Upper lobe of left lung (tissue), 6 donors: ENCODE measurements at regions not wholly inside any gene's neighbourhood (a gene's known extent, or its start where the extent isn't known, plus 50 kb on each side); places are given as distances from the start of the nearest gene placed in this dataset.

Experiments used
- ATAC-seq, 2 donors: fragments of 200-7000 bp; cut with Tn5 transposase; one replicate each; pipeline ENCODE4 v1.9.1; 2022; ENCODE audit warnings: mild to moderate bottlenecking in 2 of 2, moderate library complexity in 2 of 2; ENCODE audit not compliant: low FRiP score in 2 of 2
- DNase-seq, 2 donors: peaks; one replicate each; pipeline ENCODE4 v3.0.0-alpha.2; 2019 to 2020
- H3K27ac ChIP-seq, 4 donors: fragments of 200-600 bp; sonication (generic); one replicate each; pipeline ENCODE4 v1.5.1; 2016 to 2019
- H3K27me3 ChIP-seq, 4 donors: fragments of 200-600 bp; sonication (generic); one replicate each; pipeline ENCODE4 v1.5.1; 2017 to 2019
- H3K36me3 ChIP-seq, 4 donors: fragments of 200-600 bp; sonication (generic); one replicate each; pipeline ENCODE4 v1.5.1; 2016 to 2019
- H3K4me1 ChIP-seq, 4 donors: fragments of 200-600 bp; sonication (generic); one replicate each; pipeline ENCODE4 v1.5.1; 2018 to 2019
- H3K4me3 ChIP-seq, 4 donors: fragments of 200-600 bp; sonication (generic); one replicate each; pipeline ENCODE4 v1.5.1; 2017 to 2019; ENCODE audit warnings: mild to moderate bottlenecking in 2 of 4, moderate library complexity in 1 of 4
- H3K9me3 ChIP-seq, 4 donors: fragments of 200-600 bp; sonication (generic); one replicate each; pipeline ENCODE4 v1.5.1; 2018 to 2019
- EP300 ChIP-seq, 4 donors: sonication (generic); formaldehyde crosslinking; IDR thresholded peaks; one replicate each; pipeline ENCODE4 v1.5.1; 2017; ENCODE audit warnings: antibody characterized with exemption in 4 of 4, control low read depth in 2 of 4
- POLR2A ChIP-seq, 4 donors: fragments of 450-650 bp; IDR thresholded peaks; one replicate each; pipeline ENCODE4 v1.5.1; 2016 to 2017; ENCODE audit warnings: antibody characterized with exemption in 4 of 4, mild to moderate bottlenecking in 2 of 4
- POLR2AphosphoS5 ChIP-seq, 2 donors: sonication (generic); formaldehyde crosslinking; IDR thresholded peaks; one replicate each; pipeline ENCODE4 v1.5.1; 2017; ENCODE audit warnings: antibody characterized with exemption in 2 of 2
- WGBS, 2 donors: methylation state at CpG; one replicate each; pipeline ENCODE4 v1.1.5; 2017 to 2018; 5-methylcytosine and 5-hydroxymethylcytosine counted together
- TF ChIP-seq, protein P1 (sequence below), 6 experiments: fragments of 450-650 bp in 4 of 6; fragments of 200-600 bp in 2 of 6; sonication (generic) in 2 of 6; IDR thresholded peaks; one replicate each; pipeline ENCODE4 v1.5.1; 2016 to 2019; ENCODE audit warnings: antibody characterized with exemption in 6 of 6
- donor health status: DM: no; HTN: no; CAD: no; lungs with moderate emphysema.
- donor health status: DM: no; HTN: yes; CAD: no; lungs with severe emphysema.

GRCh38 chr16:62562121-62562520 lies 525.9 kb upstream of the CDH8 start:
- H3K27me3 ChIP-seq = no peaks in the 10 kb centered on the region
- no peaks in the 10 kb centered on the region for H3K4me1 ChIP-seq
- H3K36me3 ChIP-seq = no peaks in the 10 kb centered on the region
- no peaks in the 10 kb centered on the region for H3K9me3 ChIP-seq
- H3K4me3 ChIP-seq = no peak overlapping the region
- no peak overlapping the region for H3K27ac ChIP-seq
- TF ChIP-seq POLR2AphosphoS5 (IDR thresholded peaks at IDR 0.05) (no peak), POLR2A (IDR thresholded peaks at IDR 0.05) (no peak), EP300 (IDR thresholded peaks at IDR 0.05) (no peak)
- TF ChIP-seq, protein P1, sequence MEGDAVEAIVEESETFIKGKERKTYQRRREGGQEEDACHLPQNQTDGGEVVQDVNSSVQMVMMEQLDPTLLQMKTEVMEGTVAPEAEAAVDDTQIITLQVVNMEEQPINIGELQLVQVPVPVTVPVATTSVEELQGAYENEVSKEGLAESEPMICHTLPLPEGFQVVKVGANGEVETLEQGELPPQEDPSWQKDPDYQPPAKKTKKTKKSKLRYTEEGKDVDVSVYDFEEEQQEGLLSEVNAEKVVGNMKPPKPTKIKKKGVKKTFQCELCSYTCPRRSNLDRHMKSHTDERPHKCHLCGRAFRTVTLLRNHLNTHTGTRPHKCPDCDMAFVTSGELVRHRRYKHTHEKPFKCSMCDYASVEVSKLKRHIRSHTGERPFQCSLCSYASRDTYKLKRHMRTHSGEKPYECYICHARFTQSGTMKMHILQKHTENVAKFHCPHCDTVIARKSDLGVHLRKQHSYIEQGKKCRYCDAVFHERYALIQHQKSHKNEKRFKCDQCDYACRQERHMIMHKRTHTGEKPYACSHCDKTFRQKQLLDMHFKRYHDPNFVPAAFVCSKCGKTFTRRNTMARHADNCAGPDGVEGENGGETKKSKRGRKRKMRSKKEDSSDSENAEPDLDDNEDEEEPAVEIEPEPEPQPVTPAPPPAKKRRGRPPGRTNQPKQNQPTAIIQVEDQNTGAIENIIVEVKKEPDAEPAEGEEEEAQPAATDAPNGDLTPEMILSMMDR (IDR thresholded peaks at IDR 0.05) = no peak
- ATAC-seq = no peak
- no peak for DNase-seq

DNA sequence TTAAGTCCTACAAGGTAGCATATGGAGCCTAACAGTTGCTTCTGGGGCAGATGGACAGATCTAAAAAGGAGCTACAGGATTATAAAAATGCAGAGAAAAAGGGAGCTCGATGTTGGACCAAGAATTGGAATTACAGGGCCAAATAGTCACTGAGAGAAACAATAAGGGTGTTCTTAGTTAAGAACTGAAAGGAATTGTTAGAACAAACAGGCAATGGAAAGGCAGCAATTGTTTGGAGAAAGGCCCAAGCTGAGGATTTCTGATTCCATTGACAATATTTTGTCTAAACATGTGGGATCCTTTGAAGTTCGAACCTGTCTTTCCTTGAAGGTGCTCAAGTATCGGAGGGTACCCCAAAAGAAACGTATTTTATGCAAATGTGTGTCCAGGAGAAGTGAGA lies 513.6 kb upstream of the CDH8 start:
- ATAC-seq = no peak
- no peak overlapping the region for H3K27ac ChIP-seq
- H3K9me3 ChIP-seq = no peaks in the 10 kb centered on the region
- WGBS, 2 donors = 70 to 78% methylated on average over 4 of the region's 4 CpGs
- DNase-seq = no peak
- H3K4me1 ChIP-seq = no peaks in the 10 kb centered on the region
- H3K27me3 ChIP-seq = no peaks in the 10 kb centered on the region
- no peaks in the 10 kb centered on the region for H3K36me3 ChIP-seq
- TF ChIP-seq POLR2AphosphoS5 (IDR thresholded peaks at IDR 0.05) = no peak
- TF ChIP-seq, protein P1 (IDR thresholded peaks at IDR 0.05) = no peak
- H3K4me3 ChIP-seq = no peak overlapping the region

DNA sequence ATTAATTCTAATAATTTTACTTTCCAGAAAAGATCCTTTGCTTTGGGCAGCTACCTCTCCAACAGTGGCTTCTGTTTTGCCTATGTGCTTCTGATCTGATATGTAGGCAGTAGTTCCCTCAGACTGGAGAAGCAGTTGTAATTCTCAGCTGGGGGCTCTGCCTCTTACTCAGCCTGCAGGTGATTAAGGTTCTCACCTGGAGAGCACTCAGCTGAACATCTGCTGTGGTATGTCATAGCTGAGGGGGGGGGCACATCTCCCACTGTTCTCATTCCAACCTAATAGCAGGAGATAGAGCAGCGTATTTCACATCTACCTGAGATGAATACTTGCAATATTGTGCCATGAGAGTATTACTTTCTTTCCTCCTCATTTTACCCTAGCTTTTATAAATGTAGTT lies 511.9 kb upstream of the CDH8 start:
- TF ChIP-seq, protein P1 (IDR thresholded peaks at IDR 0.05) = no peak
- TF ChIP-seq EP300 (IDR thresholded peaks at IDR 0.05) = no peak
- no peak for TF ChIP-seq POLR2A (IDR thresholded peaks at IDR 0.05)
- TF ChIP-seq POLR2AphosphoS5 (IDR thresholded peaks at IDR 0.05) = no peak
- ATAC-seq (no peak), DNase-seq (no peak)
- Histone ChIP-seq H3K27me3 (no peaks in the 10 kb centered on the region), H3K9me3 (no peaks in the 10 kb centered on the region), H3K4me1 (no peaks in the 10 kb centered on the region), H3K4me3 (no peak overlapping the region), H3K36me3 (no peaks in the 10 kb centered on the region), H3K27ac (no peak overlapping the region)
- 93 to 100% methylated on average over 1 of the region's 1 CpG for WGBS, 2 donors

DNA sequence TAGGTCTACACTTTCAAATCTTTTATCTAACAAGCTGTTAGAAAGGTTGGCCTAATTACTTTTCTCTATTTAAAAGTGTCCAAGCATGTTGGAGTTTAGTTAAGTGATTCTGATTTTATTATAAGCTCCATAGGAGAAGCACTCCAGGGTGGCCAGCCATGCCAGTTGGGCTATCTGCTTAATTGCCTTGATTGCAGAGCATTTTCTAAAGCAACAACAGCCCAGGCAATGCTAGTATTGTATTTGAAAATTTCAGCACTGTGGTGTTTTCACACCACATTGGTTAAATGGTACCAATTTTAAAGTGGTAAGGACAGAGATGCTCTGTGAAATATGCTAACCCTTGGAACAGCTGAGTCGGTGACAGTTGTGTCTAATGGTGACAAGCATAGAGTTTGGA lies 510.5 kb upstream of the CDH8 start:
- ATAC-seq (no peak), DNase-seq (no peak)
- Histone ChIP-seq H3K36me3 (no peaks in the 10 kb centered on the region), H3K27me3 (no peaks in the 10 kb centered on the region), H3K4me1 (no peaks in the 10 kb centered on the region), H3K9me3 (no peaks in the 10 kb centered on the region), H3K27ac (no peak overlapping the region), H3K4me3 (no peak overlapping the region)
- 94 to 95% methylated on average over 1 of the region's 1 CpG for WGBS, 2 donors
- TF ChIP-seq EP300 (IDR thresholded peaks at IDR 0.05) (no peak), POLR2AphosphoS5 (IDR thresholded peaks at IDR 0.05) (no peak), POLR2A (IDR thresholded peaks at IDR 0.05) (no peak)
- TF ChIP-seq, protein P1 (IDR thresholded peaks at IDR 0.05) = no peak

GRCh38 chr16:62545039-62545438 lies 508.8 kb upstream of the CDH8 start:
- TF ChIP-seq EP300 (IDR thresholded peaks at IDR 0.05) (no peak), POLR2A (IDR thresholded peaks at IDR 0.05) (no peak), POLR2AphosphoS5 (IDR thresholded peaks at IDR 0.05) (no peak)
- TF ChIP-seq, protein P1 (IDR thresholded peaks at IDR 0.05) = no peak
- H3K36me3 ChIP-seq = no peaks in the 10 kb centered on the region
- H3K9me3 ChIP-seq = no peaks in the 10 kb centered on the region
- H3K27me3 ChIP-seq = no peaks in the 10 kb centered on the region
- H3K27ac ChIP-seq = no peak overlapping the region
- no peak overlapping the region for H3K4me3 ChIP-seq
- no peaks in the 10 kb centered on the region for H3K4me1 ChIP-seq
- ATAC-seq = no peak
- no peak for DNase-seq
